HFFc6 (cell line): ENCODE measurements at regions not wholly inside any gene's neighbourhood (a gene's known extent, or its start where the extent isn't known, plus 50 kb on each side); places are given as distances from the start of the nearest gene placed in this dataset.

Experiments used
- DNase-seq: peaks from one replicate; pipeline ENCODE4 v3.0.0-alpha.2; 2018
- H3K27ac Mint-ChIP-seq: 2 replicates; pipeline ENCODE4 v1.8.0; 2020; ENCODE audit warnings: mild to moderate bottlenecking, mixed read lengths
- H3K27me3 Mint-ChIP-seq: 2 replicates; pipeline ENCODE4 v1.8.0; 2021; ENCODE audit warnings: mild to moderate bottlenecking, moderate library complexity, mixed read lengths; ENCODE audit not compliant: insufficient read depth
- H3K36me3 Mint-ChIP-seq: 2 replicates; pipeline ENCODE4 v1.8.0; 2021; ENCODE audit warnings: low read depth, mixed read lengths
- H3K4me1 Mint-ChIP-seq: 2 replicates; pipeline ENCODE4 v1.8.0; 2020; ENCODE audit warnings: low read depth, mixed read lengths
- H3K4me3 Mint-ChIP-seq: 2 replicates; pipeline ENCODE4 v1.8.0; 2020; ENCODE audit warnings: mild to moderate bottlenecking, moderate library complexity, mixed read lengths
- H3K9me3 Mint-ChIP-seq: 2 replicates; pipeline ENCODE4 v1.8.0; 2020; ENCODE audit warnings: mild to moderate bottlenecking, mixed read lengths
- CTCF ChIP-seq: fragments of 200-600 bp; sonication (generic); IDR thresholded peaks from 2 replicates; pipeline ENCODE4 v1.5.0; 2021; ENCODE audit warnings: antibody characterized with exemption, mild to moderate bottlenecking

- peaks cover 6% of the 10 kb centered on the region for H3K27me3 Mint-ChIP-seq
- H3K9me3 Mint-ChIP-seq, result no peaks in the 10 kb centered on the region
- H3K4me3 Mint-ChIP-seq, result no peak overlapping the region
- peaks cover 6% of the 10 kb centered on the region for H3K4me1 Mint-ChIP-seq
- peak; percentile 65 for DNase-seq
- peak; percentile 87 for TF ChIP-seq CTCF
- H3K27ac Mint-ChIP-seq, result no peak overlapping the region
- no peaks in the 10 kb centered on the region for H3K36me3 Mint-ChIP-seq
Observed at GRCh38 chr10:61140765-61141392, 196.9 kb upstream of the RHOBTB1 start.

- peaks cover 7% of the 10 kb centered on the region for H3K4me1 Mint-ChIP-seq
- H3K36me3 Mint-ChIP-seq, result no peaks in the 10 kb centered on the region
- no peak overlapping the region for H3K27ac Mint-ChIP-seq
- H3K27me3 Mint-ChIP-seq, result peaks cover 6% of the 10 kb centered on the region
- no peak for DNase-seq
- H3K4me3 Mint-ChIP-seq, result no peak overlapping the region
- TF ChIP-seq CTCF, result no peak
- H3K9me3 Mint-ChIP-seq, result no peaks in the 10 kb centered on the region
Observed at GRCh38 chr10:61139592-61139953, 195.6 kb upstream of the RHOBTB1 start.

GRCh38 chr10:61138708-61139591 lies 195.0 kb upstream of the RHOBTB1 start:
- H3K27ac Mint-ChIP-seq, result no peak overlapping the region
- H3K4me3 Mint-ChIP-seq, result no peak overlapping the region
- peaks cover 7% of the 10 kb centered on the region for H3K4me1 Mint-ChIP-seq
- DNase-seq, result no peak
- H3K36me3 Mint-ChIP-seq, result no peaks in the 10 kb centered on the region
- H3K27me3 Mint-ChIP-seq, result peaks cover 6% of the 10 kb centered on the region
- no peaks in the 10 kb centered on the region for H3K9me3 Mint-ChIP-seq
- no peak for TF ChIP-seq CTCF

- TF ChIP-seq CTCF, result no peak
- no peak overlapping the region for H3K27ac Mint-ChIP-seq
- peaks cover 6% of the 10 kb centered on the region for H3K27me3 Mint-ChIP-seq
- no peak overlapping the region for H3K4me3 Mint-ChIP-seq
- DNase-seq, result peak; percentile 1
- H3K9me3 Mint-ChIP-seq, result no peaks in the 10 kb centered on the region
- no peaks in the 10 kb centered on the region for H3K36me3 Mint-ChIP-seq
- peaks cover 7% of the 10 kb centered on the region for H3K4me1 Mint-ChIP-seq
Observed at GRCh38 chr10:61136139-61136538, 192.2 kb upstream of the RHOBTB1 start.

GRCh38 chr10:61135276-61135721 lies 191.3 kb upstream of the RHOBTB1 start:
- Mint-ChIP-seq H3K27ac (no peak overlapping the region), H3K27me3 (peaks cover 6% of the 10 kb centered on the region), H3K36me3 (no peaks in the 10 kb centered on the region), H3K4me3 (no peak overlapping the region), H3K4me1 (peaks cover 7% of the 10 kb centered on the region), H3K9me3 (no peaks in the 10 kb centered on the region)
- TF ChIP-seq CTCF, result no peak
- no peak for DNase-seq
